Calu3 (cell line): ENCODE measurements at regions not wholly inside any gene's neighbourhood (a gene's known extent, or its start where the extent isn't known, plus 50 kb on each side); places are given as distances from the start of the nearest gene placed in this dataset.

Source experiments
- BruUV-seq: library from RNA; stranded (reverse); fragments of 400-500 nt; replicated peaks from 2 replicates; lab custom pipeline; 2021; lab: Mats Ljungman, UMichigan
- CTCF ChIA-PET: fragments of 300-600 bp; sonication (Branson Sonifier 250); formaldehyde crosslinking; loops from one replicate; lab custom pipeline; 2022; ENCODE audit warnings: antibody characterized with exemption; lab: Charles Lee
- DNase-seq: peaks from one replicate; pipeline ENCODE4 v3.0.0; 2022
- H3K27ac Mint-ChIP-seq: one replicate; pipeline ENCODE4 v1.8.0; 2022; ENCODE audit warnings: mixed read lengths; ENCODE audit not compliant: unreplicated experiment
- H3K27me3 Mint-ChIP-seq: one replicate; pipeline ENCODE4 v1.8.0; 2022; ENCODE audit warnings: mixed read lengths; ENCODE audit not compliant: unreplicated experiment
- H3K36me3 Mint-ChIP-seq: one replicate; pipeline ENCODE4 v1.8.0; 2022; ENCODE audit warnings: mild to moderate bottlenecking, moderate library complexity, mixed read lengths; ENCODE audit not compliant: insufficient read depth, unreplicated experiment
- H3K4me1 Mint-ChIP-seq: one replicate; pipeline ENCODE4 v1.8.0; 2022; ENCODE audit warnings: mild to moderate bottlenecking, low read depth, mixed read lengths; ENCODE audit not compliant: unreplicated experiment
- H3K4me3 Mint-ChIP-seq: one replicate; pipeline ENCODE4 v1.8.0; 2022; ENCODE audit warnings: mild to moderate bottlenecking, low read depth, moderate library complexity, mixed read lengths; ENCODE audit not compliant: unreplicated experiment
- H3K9me3 Mint-ChIP-seq: one replicate; pipeline ENCODE4 v1.8.0; 2022; ENCODE audit warnings: low read depth, mixed read lengths; ENCODE audit not compliant: unreplicated experiment
- CTCF ChIP-seq: fragments of 200-600 bp; IDR thresholded peaks from one replicate; pipeline ENCODE4 v1.8.0; 2022; ENCODE audit warnings: antibody characterized with exemption; ENCODE audit not compliant: unreplicated experiment
- intact Hi-C: fragments of 100-400 bp; cut with micrococcal nuclease; formaldehyde crosslinking; loops from one replicate; pipeline ENCODE4 v1.10.0; 2022; ENCODE audit not compliant: unreplicated experiment

GRCh38 chr15:100716456-100717085, 114.2 kb downstream of the ASB7 start:
- BruUV-seq = no TSS peak
- Mint-ChIP-seq H3K27me3 (no peaks in the 10 kb centered on the region), H3K36me3 (peaks cover 64% of the 10 kb centered on the region), H3K27ac (peak overlapping the region; percentile 98), H3K9me3 (peaks cover 6% of the 10 kb centered on the region), H3K4me3 (peak overlapping the region; percentile 35), H3K4me1 (peaks cover 88% of the 10 kb centered on the region)
- TF ChIP-seq CTCF = no peak
- CTCF ChIA-PET = interaction anchor here (1.2 to 1.7 kb wide), 2 partner anchors 11 to 151 kb away, joined by 3 to 6 read pairs; no protein-coding TSS in a partner anchor
- DNase-seq = no peak
- intact Hi-C loops = no loop called here

- no TSS peak for BruUV-seq
- Mint-ChIP-seq H3K4me3 (peak overlapping the region; percentile 26), H3K36me3 (peaks cover 74% of the 10 kb centered on the region), H3K4me1 (peaks cover 90% of the 10 kb centered on the region), H3K27me3 (no peaks in the 10 kb centered on the region), H3K27ac (peak overlapping the region; percentile 98), H3K9me3 (peaks cover 6% of the 10 kb centered on the region)
- intact Hi-C loops = no loop called here
- DNase-seq = no peak
- CTCF ChIA-PET = interaction anchor here (0.8 kb wide), 1 partner anchor 8 kb away, joined by 5 read pairs; no protein-coding TSS in a partner anchor
- TF ChIP-seq CTCF = no peak
Observed at GRCh38 chr15:100717596-100717995, 115.2 kb downstream of the ASB7 start.

GRCh38 chr15:100718075-100718980, 115.9 kb downstream of the ASB7 start:
- H3K27ac Mint-ChIP-seq = peak overlapping the region; percentile 98
- no peak for DNase-seq
- CTCF ChIA-PET = no interaction called here
- intact Hi-C loops = no loop called here
- TF ChIP-seq CTCF = no peak
- H3K4me3 Mint-ChIP-seq = peak overlapping the region; percentile 26
- BruUV-seq = no TSS peak
- peaks cover 6% of the 10 kb centered on the region for H3K9me3 Mint-ChIP-seq
- no peaks in the 10 kb centered on the region for H3K27me3 Mint-ChIP-seq
- peaks cover 90% of the 10 kb centered on the region for H3K4me1 Mint-ChIP-seq
- H3K36me3 Mint-ChIP-seq = peaks cover 74% of the 10 kb centered on the region

- Mint-ChIP-seq H3K4me3 (peak overlapping the region; percentile 48), H3K36me3 (peaks cover 59% of the 10 kb centered on the region), H3K27ac (peak overlapping the region; percentile 97), H3K9me3 (peaks cover 6% of the 10 kb centered on the region), H3K27me3 (no peaks in the 10 kb centered on the region), H3K4me1 (peaks cover 82% of the 10 kb centered on the region)
- intact Hi-C loops = loop anchor here (5.0 kb wide), 1 partner anchor 287 kb away; no protein-coding TSS in a partner anchor
- DNase-seq = no peak
- TF ChIP-seq CTCF = no peak
- no TSS peak for BruUV-seq
- CTCF ChIA-PET = interaction anchor here (0.7 to 1.2 kb wide), 3 partner anchors 9 to 139 kb away, joined by 3 to 4 read pairs (median 4); no protein-coding TSS in a partner anchor
Observed at GRCh38 chr15:100720406-100720967, 118.1 kb downstream of the ASB7 start.
